H1 (cell line): ENCODE measurements at regions not wholly inside any gene's neighbourhood (a gene's known extent, or its start where the extent isn't known, plus 50 kb on each side); places are given as distances from the start of the nearest gene placed in this dataset.

ENCODE experiments used
- CTCF ChIA-PET: fragments of 300-600 bp; sonication (Branson Sonifier 250); formaldehyde crosslinking; loops from one replicate; lab custom pipeline; 2021; ENCODE audit not compliant: partially characterized antibody; lab: Charles Lee
- POLR2A ChIA-PET: fragments of 300-600 bp; sonication (Branson Sonifier 250); formaldehyde crosslinking; loops from one replicate; lab custom pipeline; 2021; ENCODE audit warnings: inconsistent platforms; ENCODE audit not compliant: partially characterized antibody; lab: Charles Lee
- DNase-seq, 2 experiments: peaks; one replicate each; pipeline versions ENCODE4 v3.0.0 to v3.0.0-alpha.2; 2010 to 2022; ENCODE audit warnings: low spot score in 2 of 2, low read depth in 1 of 2, mixed read lengths in 1 of 2
- FAIRE-seq: peaks from 2 replicates; lab custom pipeline; 2011; peaks lifted over from hg19 to GRCh38; lab: Jason Lieb, UNC
- H2AFZ ChIP-seq: 2 replicates; pipeline ENCODE4 v1.8.1; 2012; ENCODE audit warnings: low read length, inconsistent platforms
- H2AK5ac ChIP-seq: 2 replicates; pipeline ENCODE4 v1.6.1; 2013; ENCODE audit warnings: low read depth, low read length
- H2BK120ac ChIP-seq: replicated peaks from 2 replicates; pipeline ENCODE3; 2013; ENCODE audit warnings: low read depth, low read length, inconsistent platforms
- H2BK12ac ChIP-seq: 2 replicates; pipeline ENCODE4 v1.6.1; 2013; ENCODE audit warnings: low read depth, low read length
- H2BK15ac ChIP-seq: 2 replicates; pipeline ENCODE4 v1.6.1; 2013; ENCODE audit warnings: low read length
- H2BK20ac ChIP-seq: 2 replicates; pipeline ENCODE4 v1.6.1; 2013; ENCODE audit warnings: low read length
- H2BK5ac ChIP-seq: 2 replicates; pipeline ENCODE4 v1.6.1; 2013; ENCODE audit warnings: low read depth, low read length
- H3K14ac ChIP-seq: 2 replicates; pipeline ENCODE4 v1.6.1; 2013; ENCODE audit warnings: inconsistent platforms; ENCODE audit not compliant: insufficient read length
- H3K18ac ChIP-seq: 2 replicates; pipeline ENCODE4 v1.6.1; 2013; ENCODE audit warnings: low read length; ENCODE audit errors: extremely low read depth
- H3K23ac ChIP-seq: 2 replicates; pipeline ENCODE4 v1.6.1; 2013; ENCODE audit warnings: inconsistent platforms; ENCODE audit not compliant: insufficient read length
- H3K23me2 ChIP-seq: 2 replicates; pipeline ENCODE4 v1.6.1; 2013; ENCODE audit warnings: low read depth, low read length
- H3K27ac ChIP-seq: 2 replicates; pipeline ENCODE4 v1.6.1; 2011; ENCODE audit warnings: low read depth, low read length, inconsistent platforms
- H3K27me3 ChIP-seq, 4 experiments: replicated peaks in 1 of 4; 1 replicate in 1 of 4; 2 replicates in 3 of 4; pipeline versions ENCODE4 v1.6.1 to v1.8.1; 2011 to 2013; ENCODE audit warnings: low read length in 3 of 4, mild to moderate bottlenecking in 3 of 4, inconsistent platforms in 2 of 4, mixed read lengths in 2 of 4, moderate library complexity in 1 of 4; ENCODE audit not compliant: control insufficient read depth in 3 of 4, insufficient read depth in 3 of 4; ENCODE audit errors: extremely low read depth in 1 of 4
- H3K36me3 ChIP-seq, 4 experiments: 2 replicates each; pipeline versions ENCODE4 v1.6.1 to v1.8.1; 2011 to 2013; ENCODE audit warnings: mild to moderate bottlenecking in 4 of 4, low read length in 3 of 4, moderate library complexity in 2 of 4, control low read depth in 1 of 4, inconsistent platforms in 1 of 4; ENCODE audit not compliant: insufficient read depth in 4 of 4, control insufficient read depth in 2 of 4
- H3K4ac ChIP-seq: replicated peaks from 2 replicates; pipeline ENCODE3; 2013; ENCODE audit warnings: low read length, low read depth, mixed read lengths, inconsistent platforms; ENCODE audit not compliant: insufficient read length
- H3K4me1 ChIP-seq, 4 experiments: replicated peaks in 1 of 4; 1 replicate in 1 of 4; 2 replicates in 3 of 4; pipeline versions ENCODE4 v1.6.1 to v1.8.1; 2011 to 2013; ENCODE audit warnings: low read length in 3 of 4, inconsistent platforms in 2 of 4, mixed read lengths in 1 of 4; ENCODE audit not compliant: insufficient read depth in 4 of 4, control insufficient read depth in 3 of 4
- H3K4me2 ChIP-seq, 2 experiments: 2 replicates each; pipeline versions ENCODE4 v1.6.1 to v1.8.1; 2011 to 2013; ENCODE audit warnings: low read depth in 2 of 2, low read length in 2 of 2, control low read depth in 1 of 2, inconsistent platforms in 1 of 2, mild to moderate bottlenecking in 1 of 2; ENCODE audit not compliant: insufficient read depth in 1 of 2
- H3K4me3 ChIP-seq, 4 experiments: fragments of 200-600, 300-600 bp in 1 of 4; sonication (generic), shearing (Covaris generic), sonication (Bioruptor Twin) in 1 of 4; 2 replicates each; pipeline versions ENCODE4 v1.5.1 to v1.8.1; 2011 to 2016; ENCODE audit warnings: low read length in 4 of 4, low read depth in 3 of 4, control low read depth in 2 of 4, inconsistent platforms in 2 of 4, mild to moderate bottlenecking in 2 of 4, mixed read lengths in 1 of 4, moderate library complexity in 1 of 4; ENCODE audit not compliant: insufficient read depth in 2 of 4; ENCODE audit errors: extremely low read depth in 1 of 4
- H3K56ac ChIP-seq: replicated peaks from 2 replicates; pipeline ENCODE3; 2013; ENCODE audit warnings: low read depth, mild to moderate bottlenecking, mixed read lengths, low read length, inconsistent platforms; ENCODE audit not compliant: insufficient read length
- H3K79me1 ChIP-seq: 2 replicates; pipeline ENCODE4 v1.6.1; 2013; ENCODE audit warnings: low read depth, low read length, control low read depth
- H3K79me2 ChIP-seq, 2 experiments: 2 replicates each; pipeline versions ENCODE4 v1.6.1 to v1.8.1; 2012 to 2013; ENCODE audit warnings: low read length in 2 of 2, mild to moderate bottlenecking in 2 of 2, inconsistent platforms in 1 of 2; ENCODE audit not compliant: insufficient read depth in 2 of 2, control insufficient read depth in 1 of 2
- H3K9ac ChIP-seq, 4 experiments: replicated peaks in 1 of 4; 1 replicate in 1 of 4; 2 replicates in 3 of 4; pipeline versions ENCODE4 v1.6.1 to v1.8.1; 2011 to 2013; ENCODE audit warnings: low read depth in 3 of 4, low read length in 3 of 4, control low read depth in 2 of 4, mild to moderate bottlenecking in 2 of 4, moderate library complexity in 2 of 4, inconsistent platforms in 1 of 4; ENCODE audit errors: extremely low read depth in 1 of 4
- H3K9me3 ChIP-seq, 2 experiments: 2 replicates each; pipeline versions ENCODE4 v1.6.1 to v1.8.1; 2012 to 2013; ENCODE audit warnings: mild to moderate bottlenecking in 2 of 2, moderate library complexity in 2 of 2, control low read depth in 1 of 2, inconsistent platforms in 1 of 2, low read depth in 1 of 2, low read length in 1 of 2, mixed read lengths in 1 of 2; ENCODE audit not compliant: insufficient read depth in 2 of 2
- H4K20me1 ChIP-seq, 2 experiments: replicated peaks in 1 of 2; 2 replicates each; pipeline versions ENCODE3 to v1.8.1; 2011 to 2013; ENCODE audit warnings: inconsistent platforms in 2 of 2, low read length in 2 of 2, mild to moderate bottlenecking in 1 of 2; ENCODE audit not compliant: insufficient read depth in 2 of 2, control insufficient read depth in 1 of 2
- H4K5ac ChIP-seq: 2 replicates; pipeline ENCODE4 v1.6.1; 2013; ENCODE audit warnings: low read length, low read depth, mixed read lengths, inconsistent platforms; ENCODE audit not compliant: insufficient read length
- H4K8ac ChIP-seq: 2 replicates; pipeline ENCODE4 v1.8.0; 2013; ENCODE audit warnings: mild to moderate bottlenecking, moderate library complexity, low read length, inconsistent platforms; ENCODE audit not compliant: insufficient read depth; ENCODE audit errors: extremely low read depth
- H4K91ac ChIP-seq: replicated peaks from 2 replicates; pipeline ENCODE3; 2013; ENCODE audit warnings: low read length, mixed read lengths, inconsistent platforms; ENCODE audit not compliant: insufficient read length
- ATF2 ChIP-seq: IDR thresholded peaks from 2 replicates; pipeline ENCODE4 v1.6.1; 2012; ENCODE audit warnings: low read length, inconsistent platforms
- CHD2 ChIP-seq: IDR thresholded peaks from 2 replicates; pipeline ENCODE4 v1.6.1; 2012; ENCODE audit warnings: low read length, improper control_type of control experiment
- FOSL1 ChIP-seq: IDR thresholded peaks from 2 replicates; pipeline ENCODE4 v1.6.1; 2011; ENCODE audit warnings: mild to moderate bottlenecking, low read depth, low read length, moderate library complexity; ENCODE audit not compliant: insufficient read depth
- GTF2F1 ChIP-seq: IDR thresholded peaks from 2 replicates; pipeline ENCODE4 v1.6.1; 2012; ENCODE audit warnings: low read depth, low read length, improper control_type of control experiment, borderline replicate concordance
- JUN ChIP-seq: IDR thresholded peaks from 2 replicates; pipeline ENCODE4 v1.6.1; 2011; ENCODE audit warnings: low read depth, mild to moderate bottlenecking, improper control_type of control experiment, low read length
- KDM4A ChIP-seq: IDR thresholded peaks from one replicate; pipeline ENCODE4 v1.7.1; 2012; ENCODE audit warnings: low read depth, mild to moderate bottlenecking, moderate library complexity, low read length, inconsistent platforms; ENCODE audit not compliant: severe bottlenecking
- MAFK ChIP-seq: IDR thresholded peaks from 2 replicates; pipeline ENCODE4 v1.6.1; 2012; ENCODE audit warnings: low read depth, mild to moderate bottlenecking, improper control_type of control experiment, low read length
- RAD21 ChIP-seq, 2 experiments: IDR thresholded peaks in 1 of 2; conservative IDR thresholded peaks in 1 of 2; 2 replicates each; pipeline ENCODE4 v1.6.1; 2011; ENCODE audit warnings: low read depth in 2 of 2, low read length in 2 of 2, improper control_type of control experiment in 1 of 2, inconsistent platforms in 1 of 2, mild to moderate bottlenecking in 1 of 2, moderate library complexity in 1 of 2
- RXRA ChIP-seq: IDR thresholded peaks from 2 replicates; pipeline ENCODE4 v1.6.1; 2011; ENCODE audit warnings: low read depth, mild to moderate bottlenecking, low read length, moderate library complexity; ENCODE audit not compliant: insufficient read depth
- SUZ12 ChIP-seq: fragments of 200-600 bp; sonication (generic); IDR thresholded peaks from 2 replicates; pipeline ENCODE4 v1.6.1; 2012; ENCODE audit warnings: mild to moderate bottlenecking, inconsistent platforms, low read length, moderate library complexity, mixed read lengths
- TBP ChIP-seq: IDR thresholded peaks from 2 replicates; pipeline ENCODE4 v1.6.1; 2011; ENCODE audit warnings: low read depth, low read length, improper control_type of control experiment
- TCF12 ChIP-seq: IDR thresholded peaks from 2 replicates; pipeline ENCODE4 v1.6.1; 2011; ENCODE audit warnings: low read depth, mild to moderate bottlenecking, low read length
- ZNF274 ChIP-seq: IDR thresholded peaks from 2 replicates; pipeline ENCODE4 v1.7.0; 2012; ENCODE audit warnings: low read length, borderline replicate concordance; ENCODE audit errors: extremely low read depth
- WGBS, 2 experiments: shearing (Covaris generic) in 1 of 2; methylation state at CpG; one replicate each; pipeline versions ENCODE4 v1.1.6 to v1.1.7; 2013 to 2015; ENCODE audit warnings: low lambda C conversion rate in 2 of 2, mixed read lengths in 2 of 2, inconsistent platforms in 1 of 2, low coverage in 1 of 2, missing lambda C conversion rate in 1 of 2; ENCODE audit not compliant: insufficient replicate concordance in 2 of 2, insufficient coverage in 1 of 2, insufficient read length in 1 of 2; ENCODE audit errors: extremely low coverage in 1 of 2, missing lambda C conversion rate in 1 of 2; 5-methylcytosine and 5-hydroxymethylcytosine counted together

DNA sequence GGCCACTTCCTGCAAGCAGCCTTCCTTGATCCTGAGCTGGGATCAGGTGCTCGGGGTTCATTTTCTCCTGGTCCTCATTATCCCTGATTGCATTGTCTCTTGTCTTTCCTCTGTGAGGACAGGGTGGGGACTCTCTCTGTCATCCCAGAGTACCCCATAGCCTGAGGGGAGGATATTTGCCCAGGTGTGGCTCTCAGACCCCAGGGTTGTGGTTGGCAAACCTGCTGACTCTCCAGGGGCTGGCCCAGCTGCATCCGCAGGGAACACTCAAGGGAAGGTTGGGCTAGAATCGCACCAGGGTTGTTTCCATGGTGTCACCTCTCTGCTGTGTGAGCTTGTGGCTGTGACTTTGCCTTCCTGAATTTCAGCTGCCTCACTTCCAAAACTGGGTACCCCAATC is 276.8 kb upstream of the C1orf174 start:
- no peaks in the 10 kb centered on the region for H3K79me1 ChIP-seq
- no peaks in the 10 kb centered on the region for H3K27me3 ChIP-seq
- H3K4me3 ChIP-seq, result no peak overlapping the region
- no peak overlapping the region for H3K56ac ChIP-seq
- H3K4me1 ChIP-seq, result peaks cover 0 to 4% (median 1%) of the 10 kb centered on the region in 4 experiments; a peak in 5 of 7 replicates
- no peaks in the 10 kb centered on the region for H4K20me1 ChIP-seq
- 90% methylated on average over 3 of the region's 3 CpGs; no CpG with 5 or more reads in 1 of the 2 experiments for WGBS, 2 experiments
- H2BK12ac ChIP-seq, result no peak overlapping the region
- H3K27ac ChIP-seq, result no peak overlapping the region
- no peak overlapping the region for H3K18ac ChIP-seq
- H2AK5ac ChIP-seq, result no peak overlapping the region
- no peaks in the 10 kb centered on the region for H3K23me2 ChIP-seq
- no peak overlapping the region for H2AFZ ChIP-seq
- H4K5ac ChIP-seq, result no peak overlapping the region
- no peak overlapping the region for H3K9ac ChIP-seq
- no peak overlapping the region for H3K4me2 ChIP-seq
- no peak overlapping the region for H2BK5ac ChIP-seq
- ChIA-PET CTCF (no interaction called here), POLR2A (no interaction called here)
- H2BK120ac ChIP-seq, result no peak overlapping the region
- H4K8ac ChIP-seq, result no peak overlapping the region
- DNase-seq (peak in 1 of 2 experiments; percentile 26), FAIRE-seq (no peak)
- no peaks in the 10 kb centered on the region for H3K9me3 ChIP-seq
- no peaks in the 10 kb centered on the region for H3K79me2 ChIP-seq
- no peak overlapping the region for H4K91ac ChIP-seq
- H2BK20ac ChIP-seq, result 0 out of 2 replicates have a peak overlapping the region, but pooled peaks have one; percentile 48
- H3K14ac ChIP-seq, result no peak overlapping the region
- no peak overlapping the region for H3K4ac ChIP-seq
- no peaks in the 10 kb centered on the region for H3K36me3 ChIP-seq
- H3K23ac ChIP-seq, result no peak overlapping the region
- H2BK15ac ChIP-seq, result no peak overlapping the region
- no peak for TF ChIP-seq ATF2
- TF ChIP-seq FOSL1, result no peak
- no peak for TF ChIP-seq CHD2
- no peak for TF ChIP-seq KDM4A
- TF ChIP-seq RXRA, result no peak
- TF ChIP-seq RAD21 (IDR thresholded peaks at IDR 0.05 in 1 of 2, conservative IDR thresholded peaks at IDR 0.05 in 1 of 2; ENCODE audit: low read depth in 2 of 2, low read length in 2 of 2), result no peak
- TF ChIP-seq MAFK, result no peak
- no peak for TF ChIP-seq GTF2F1
- TF ChIP-seq JUN, result no peak
- no peak for TF ChIP-seq TCF12
- no peak for TF ChIP-seq SUZ12
- TF ChIP-seq ZNF274, result no peak
- no peak for TF ChIP-seq TBP
